ENCODE measurements at regions not wholly inside any gene's neighbourhood (a gene's known extent, or its start where the extent isn't known, plus 50 kb on each side); places are given as distances from the start of the nearest gene placed in this dataset.

DNA sequence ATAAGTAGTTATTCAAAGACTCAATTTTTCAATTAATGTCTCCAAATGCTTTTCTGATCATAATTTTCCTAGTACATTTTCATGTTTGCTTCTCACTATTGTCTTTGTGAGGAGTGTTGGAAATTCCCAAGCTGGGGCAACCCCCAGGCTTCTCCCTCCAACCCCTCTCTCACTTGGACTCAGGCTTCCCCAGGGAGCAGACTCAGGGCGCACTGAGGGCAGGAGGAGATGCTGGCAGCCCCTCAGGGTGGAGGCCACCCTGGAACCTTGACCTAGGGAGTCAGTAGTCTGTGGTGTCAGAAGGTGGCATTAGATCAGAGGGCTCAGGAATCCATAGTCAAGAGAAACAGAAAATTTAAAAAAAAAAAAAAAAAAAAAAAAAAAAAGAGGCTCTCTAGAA, 86.5 kb upstream of the IRS2 start:
- no peak overlapping the region for H3K27ac ChIP-seq
- TF ChIP-seq, protein P1, sequence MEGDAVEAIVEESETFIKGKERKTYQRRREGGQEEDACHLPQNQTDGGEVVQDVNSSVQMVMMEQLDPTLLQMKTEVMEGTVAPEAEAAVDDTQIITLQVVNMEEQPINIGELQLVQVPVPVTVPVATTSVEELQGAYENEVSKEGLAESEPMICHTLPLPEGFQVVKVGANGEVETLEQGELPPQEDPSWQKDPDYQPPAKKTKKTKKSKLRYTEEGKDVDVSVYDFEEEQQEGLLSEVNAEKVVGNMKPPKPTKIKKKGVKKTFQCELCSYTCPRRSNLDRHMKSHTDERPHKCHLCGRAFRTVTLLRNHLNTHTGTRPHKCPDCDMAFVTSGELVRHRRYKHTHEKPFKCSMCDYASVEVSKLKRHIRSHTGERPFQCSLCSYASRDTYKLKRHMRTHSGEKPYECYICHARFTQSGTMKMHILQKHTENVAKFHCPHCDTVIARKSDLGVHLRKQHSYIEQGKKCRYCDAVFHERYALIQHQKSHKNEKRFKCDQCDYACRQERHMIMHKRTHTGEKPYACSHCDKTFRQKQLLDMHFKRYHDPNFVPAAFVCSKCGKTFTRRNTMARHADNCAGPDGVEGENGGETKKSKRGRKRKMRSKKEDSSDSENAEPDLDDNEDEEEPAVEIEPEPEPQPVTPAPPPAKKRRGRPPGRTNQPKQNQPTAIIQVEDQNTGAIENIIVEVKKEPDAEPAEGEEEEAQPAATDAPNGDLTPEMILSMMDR (conservative IDR thresholded peaks at IDR 0.05): no peak

DNA sequence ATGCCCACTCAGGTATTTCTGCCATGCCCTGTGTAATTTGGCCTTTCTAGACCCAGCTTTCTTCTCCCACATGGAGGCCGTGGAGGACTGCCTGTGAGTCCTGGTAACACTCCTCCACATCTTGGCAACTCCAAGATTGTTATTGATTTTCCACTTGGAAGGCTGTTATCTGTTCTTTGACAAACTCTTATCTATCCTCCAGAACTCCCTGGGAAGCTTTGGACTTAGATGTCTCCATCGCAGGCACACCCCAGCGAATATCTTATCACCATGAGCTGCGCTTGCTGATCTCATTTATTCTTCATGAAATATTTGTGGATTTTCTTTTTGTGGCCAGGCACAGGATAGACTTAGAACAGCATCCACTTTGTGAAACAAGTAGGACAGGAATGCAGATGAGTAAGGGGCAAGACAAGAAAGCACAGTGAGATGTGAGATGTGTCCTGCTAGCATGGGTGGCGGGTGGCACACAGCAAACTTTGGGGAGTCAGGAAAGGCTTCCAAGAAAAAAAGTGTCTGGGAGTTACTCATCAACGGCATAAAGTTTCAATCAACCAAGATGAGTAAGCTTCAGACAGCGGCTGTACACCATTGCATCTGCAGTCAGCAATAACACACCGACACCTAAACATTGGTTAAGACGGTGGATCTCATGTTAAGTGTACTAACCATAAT, 84.5 kb upstream of the IRS2 start:
- H3K27ac ChIP-seq: no peak overlapping the region
- TF ChIP-seq, protein P1 (conservative IDR thresholded peaks at IDR 0.05): no peak

DNA sequence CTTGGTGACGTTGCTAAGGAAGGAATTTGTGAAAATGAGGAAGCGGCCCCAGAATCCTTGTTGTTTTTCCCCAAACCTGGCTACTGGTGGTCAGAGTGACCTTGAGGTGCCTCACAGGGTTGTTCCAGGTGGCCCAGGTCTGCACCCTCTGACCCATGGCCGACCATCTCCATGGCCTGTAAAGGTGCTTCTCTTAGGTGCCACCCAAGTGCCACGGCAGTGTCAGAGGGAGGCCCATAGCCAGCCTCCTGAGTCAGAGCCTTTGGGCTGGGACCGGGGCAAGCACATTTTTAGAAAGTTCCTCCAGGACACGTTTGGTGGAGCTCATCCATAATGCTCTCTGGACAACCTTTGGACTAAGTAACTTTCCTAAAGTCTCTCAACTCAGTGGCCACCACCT, 83.9 kb upstream of the IRS2 start:
- H3K27ac ChIP-seq: no peak overlapping the region
- TF ChIP-seq, protein P1 (conservative IDR thresholded peaks at IDR 0.05): no peak

DNA sequence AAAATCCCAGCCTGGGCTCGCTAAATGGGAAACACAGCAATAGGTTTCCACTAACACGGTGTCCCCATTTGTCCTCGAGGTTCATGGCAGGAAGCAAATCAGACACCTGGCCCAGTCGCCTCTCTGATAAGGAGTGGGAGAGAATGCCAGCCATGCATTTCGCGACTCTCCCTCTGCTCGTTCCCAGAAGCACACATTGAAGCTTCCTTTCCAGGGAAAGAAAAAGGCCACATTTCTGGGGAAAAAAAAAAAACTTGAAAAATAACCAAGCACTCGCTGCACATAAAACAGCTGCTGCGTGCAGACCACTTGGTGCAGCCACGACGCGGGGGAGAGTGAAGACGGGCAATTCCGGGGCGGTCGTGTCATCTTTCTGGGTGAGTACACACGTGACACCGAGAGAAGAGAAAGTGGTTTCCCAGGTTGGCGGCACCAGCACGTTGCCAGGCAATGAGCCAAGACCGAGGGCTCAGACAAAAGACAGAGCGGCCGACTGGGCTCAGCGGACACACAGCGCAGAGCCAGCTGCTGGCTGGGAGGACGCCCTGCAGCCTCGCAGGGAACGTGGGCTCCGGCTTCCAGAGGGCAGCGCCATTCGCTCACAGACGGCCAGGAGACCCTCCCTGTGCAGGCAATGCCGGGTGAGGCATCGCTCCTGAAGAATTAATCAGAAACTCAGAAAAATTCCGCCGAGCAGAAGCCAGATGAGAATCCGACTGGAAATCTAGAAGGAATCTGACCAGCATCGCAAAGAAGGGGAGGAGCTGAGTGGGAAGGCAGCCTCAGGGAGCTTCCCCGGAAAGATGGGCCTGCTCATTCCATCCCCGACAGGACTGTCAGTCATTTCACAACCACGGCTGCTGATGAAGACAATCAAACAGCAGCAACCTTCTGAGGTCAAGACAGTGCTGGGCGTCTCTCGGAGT, 83.2 kb upstream of the IRS2 start:
- TF ChIP-seq, protein P1 (conservative IDR thresholded peaks at IDR 0.05): no peak
- peak overlapping the region; percentile 14 for H3K27ac ChIP-seq

DNA sequence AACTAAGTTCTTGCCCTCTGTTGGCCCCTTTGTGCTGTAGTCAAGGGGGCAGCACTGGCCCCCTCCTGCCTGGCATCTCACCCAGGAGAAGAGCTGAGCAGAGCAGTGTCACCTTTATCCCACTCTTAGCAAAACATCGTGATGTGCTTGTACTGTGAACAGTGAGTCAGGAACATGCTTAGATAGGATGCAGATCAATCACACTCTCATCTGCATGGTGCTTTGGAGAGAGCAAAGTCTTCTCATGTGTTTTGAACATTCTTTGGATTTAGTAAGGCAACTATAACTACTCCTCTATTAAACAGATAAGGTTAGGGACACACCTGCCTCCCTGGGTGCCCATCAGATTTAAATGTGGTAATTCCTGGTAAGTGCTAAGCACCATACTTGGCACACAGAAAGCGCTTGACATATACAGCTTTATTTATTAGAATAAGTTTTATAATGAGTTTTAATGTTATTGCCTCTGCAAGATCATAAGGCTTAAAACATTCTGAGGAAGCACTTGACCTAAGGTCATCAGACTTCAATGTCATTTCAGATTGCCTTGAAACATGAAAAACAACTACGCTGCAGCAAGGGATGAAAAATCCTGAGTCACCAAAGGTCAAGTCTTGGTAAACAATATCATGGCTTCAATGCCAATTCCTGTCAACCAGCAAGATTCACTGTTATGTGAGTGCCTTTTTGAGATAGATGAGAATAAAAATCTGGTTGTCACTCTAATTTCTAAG, 82.4 kb upstream of the IRS2 start:
- H3K27ac ChIP-seq: peak overlapping the region; percentile 14
- TF ChIP-seq, protein P1 (conservative IDR thresholded peaks at IDR 0.05): no peak

DNA sequence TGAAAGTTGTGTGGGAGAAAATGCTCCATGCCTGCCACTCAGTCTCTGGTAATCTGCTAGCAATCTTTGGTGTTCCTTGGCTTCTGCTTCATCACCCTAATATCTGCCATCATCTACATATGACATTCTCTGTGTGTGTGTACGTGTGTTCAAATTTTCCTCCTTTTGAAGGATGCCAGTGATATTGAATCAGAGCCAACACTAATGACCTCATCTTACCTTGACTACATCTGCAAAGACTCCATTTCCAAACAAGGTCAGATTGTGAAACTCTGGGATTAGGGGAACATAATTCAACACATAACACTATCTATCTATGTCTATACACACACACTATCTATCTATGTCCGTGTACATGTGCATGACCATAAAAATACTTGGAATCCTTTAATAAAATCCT, 81.4 kb upstream of the IRS2 start:
- H3K27ac ChIP-seq: no peak overlapping the region
- TF ChIP-seq, protein P1 (conservative IDR thresholded peaks at IDR 0.05): no peak

DNA sequence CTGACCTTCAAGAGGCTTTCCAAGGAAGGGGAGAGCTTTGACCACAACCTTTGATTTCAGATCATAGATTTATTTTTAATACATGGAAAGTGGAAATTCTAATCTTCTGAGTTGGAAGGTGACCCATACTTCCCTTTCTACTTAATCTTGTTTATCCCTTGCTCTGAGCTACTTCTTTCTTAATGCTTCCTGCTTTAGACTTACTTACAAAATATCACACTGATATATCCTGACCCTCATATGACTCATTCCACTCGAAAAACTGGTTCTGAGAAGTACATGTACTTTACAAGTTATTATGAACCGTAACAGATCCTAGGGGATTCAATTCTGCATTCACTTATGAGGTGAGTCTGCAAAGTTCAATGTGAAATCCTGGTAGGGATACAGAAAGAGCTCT, 76.2 kb upstream of the IRS2 start:
- TF ChIP-seq, protein P1 (conservative IDR thresholded peaks at IDR 0.05): no peak
- H3K27ac ChIP-seq: peak overlapping the region; percentile 27

All from VCaP (cell line).